Activated CD4-positive, alpha-beta T cell treated with anti-CD3 and anti-CD28 coated beads, Interleukin-2, amount 50 U/mL, for 1 hour (primary cell): ENCODE measurements at regions not wholly inside any gene's neighbourhood (a gene's known extent, or its start where the extent isn't known, plus 50 kb on each side); places are given as distances from the start of the nearest gene placed in this dataset.
"Not testable (repeated sequence)": the region's sequence is repeated elsewhere in the genome, so short reads cannot be mapped to it uniquely, and the experiment has no call there.

Source experiments
- DNase-seq: peaks from one replicate; pipeline ENCODE4 v3.0.0-alpha.2; 2020

DNA sequence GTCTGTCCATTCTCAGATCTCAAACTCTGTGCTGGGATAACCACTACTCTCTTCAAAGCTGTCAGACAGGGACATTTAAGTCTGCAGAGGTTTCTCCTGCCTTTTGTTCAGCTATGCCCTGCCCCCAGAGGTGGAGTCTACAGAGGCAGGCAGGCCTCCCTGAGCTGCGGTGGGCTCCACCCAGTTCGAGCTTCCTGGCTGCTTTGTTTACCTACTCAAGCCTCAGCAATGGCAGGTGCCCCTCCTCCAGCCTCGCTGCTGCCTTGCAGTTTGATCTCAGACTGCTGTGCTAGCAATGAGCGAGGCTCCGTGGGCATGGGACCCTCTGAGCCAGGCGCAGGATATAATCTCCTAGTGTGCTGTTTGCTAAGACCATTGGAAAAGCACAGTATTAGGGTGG lies 53.1 kb upstream of the HUNK start:
- not testable (repeated sequence) for DNase-seq

DNA sequence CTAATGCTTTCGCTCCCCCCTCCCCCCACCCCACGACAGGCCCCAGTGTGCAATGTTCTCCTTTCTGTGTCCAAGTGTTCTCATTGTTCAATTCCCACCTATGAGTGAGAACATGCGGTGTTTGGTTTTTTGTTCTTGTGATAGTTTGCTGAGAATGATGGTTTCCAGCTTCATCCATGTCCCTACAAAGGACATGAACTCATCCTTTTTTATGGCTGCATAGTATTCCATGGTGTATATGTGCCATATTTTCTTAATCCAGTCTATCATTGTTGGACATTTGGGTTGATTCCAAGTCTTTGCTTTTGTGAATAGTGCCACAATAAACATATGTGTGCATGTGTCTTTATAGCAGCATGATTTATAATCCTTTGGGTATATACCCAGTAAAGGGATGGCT lies 58.5 kb upstream of the HUNK start:
- DNase-seq, result not testable (repeated sequence)

DNA sequence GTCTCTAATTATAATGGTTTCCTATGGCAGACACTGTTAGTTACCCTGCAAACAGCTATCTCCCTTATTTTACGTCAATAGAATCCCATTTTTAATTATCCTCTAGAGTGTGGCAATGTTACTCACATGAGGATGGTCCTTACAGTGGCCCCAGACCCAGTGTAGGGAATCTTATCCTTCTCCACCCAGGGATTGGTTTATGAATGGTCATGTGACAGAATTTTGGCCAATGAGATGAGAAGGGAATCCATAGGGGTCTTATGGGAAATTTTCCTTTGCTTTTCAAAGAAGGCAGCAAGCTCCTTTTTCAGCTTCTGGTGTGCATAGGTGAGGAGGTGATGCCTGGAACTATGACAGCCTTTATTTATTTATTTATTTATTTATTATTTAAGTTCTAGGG lies 59.0 kb upstream of the HUNK start:
- no peak for DNase-seq

DNA sequence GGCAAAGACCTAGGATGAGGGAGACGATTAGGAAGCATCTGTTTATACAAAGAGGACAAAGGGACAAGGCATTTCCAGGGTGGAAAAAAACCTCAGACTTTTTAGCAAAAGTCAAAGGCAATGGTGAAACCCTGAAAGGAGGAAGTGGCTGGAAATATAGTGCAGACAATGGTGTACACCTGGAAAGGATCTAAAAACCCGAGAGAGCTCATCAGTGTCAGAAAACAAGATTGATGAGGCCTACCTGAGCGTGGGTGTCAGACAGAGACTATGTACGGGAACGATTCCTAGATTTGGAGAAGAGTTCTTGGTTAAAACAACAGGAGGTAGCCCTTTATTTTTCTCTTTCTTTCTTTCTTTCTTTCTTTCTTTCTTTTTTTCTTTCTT lies 68.8 kb upstream of the HUNK start:
- DNase-seq, result no peak

DNA sequence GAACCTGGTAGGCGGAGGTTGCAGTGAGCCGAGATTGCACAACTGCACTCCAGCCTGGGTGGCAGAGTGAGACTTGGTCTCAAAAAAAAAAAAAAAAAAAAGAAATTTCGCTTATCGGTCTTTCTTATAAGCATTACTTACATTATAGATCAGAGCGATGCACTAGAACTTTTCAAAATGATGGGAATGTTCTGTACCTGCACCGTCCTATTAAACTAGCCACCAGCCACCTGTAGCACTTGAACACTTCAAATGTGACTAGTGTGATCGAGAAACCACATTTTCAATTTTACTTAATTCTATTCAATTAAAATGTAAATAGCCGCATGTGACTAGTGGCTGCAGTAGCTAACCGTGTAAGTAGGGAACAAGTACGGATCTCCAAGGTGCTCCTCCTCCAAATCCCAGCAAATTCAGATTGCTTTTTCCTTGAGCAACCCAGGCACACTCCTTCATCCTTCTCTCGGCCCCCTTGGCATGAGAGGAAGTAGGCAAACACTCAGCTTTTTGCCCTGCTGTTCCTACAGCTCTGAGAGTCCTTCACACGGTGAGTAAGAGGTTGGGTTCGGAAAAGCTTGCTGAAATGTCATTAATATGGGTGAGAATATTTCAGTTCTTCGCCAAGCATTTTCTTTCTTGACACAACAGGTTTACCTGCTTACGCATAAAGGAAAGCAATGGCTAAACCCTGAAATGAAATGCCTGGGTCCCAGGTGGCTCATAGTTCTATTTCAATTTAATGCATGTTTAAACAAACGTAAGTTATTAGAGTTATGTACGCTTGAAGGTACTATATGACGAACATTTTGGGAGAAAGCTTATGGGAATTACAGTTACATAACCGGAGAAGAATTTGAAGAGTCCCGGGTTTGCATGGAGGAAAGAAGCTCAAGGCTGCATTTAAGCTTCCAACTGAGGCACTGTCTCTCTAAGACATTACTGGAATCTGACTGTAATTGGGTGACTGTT lies 69.5 kb upstream of the HUNK start:
- no peak for DNase-seq

DNA sequence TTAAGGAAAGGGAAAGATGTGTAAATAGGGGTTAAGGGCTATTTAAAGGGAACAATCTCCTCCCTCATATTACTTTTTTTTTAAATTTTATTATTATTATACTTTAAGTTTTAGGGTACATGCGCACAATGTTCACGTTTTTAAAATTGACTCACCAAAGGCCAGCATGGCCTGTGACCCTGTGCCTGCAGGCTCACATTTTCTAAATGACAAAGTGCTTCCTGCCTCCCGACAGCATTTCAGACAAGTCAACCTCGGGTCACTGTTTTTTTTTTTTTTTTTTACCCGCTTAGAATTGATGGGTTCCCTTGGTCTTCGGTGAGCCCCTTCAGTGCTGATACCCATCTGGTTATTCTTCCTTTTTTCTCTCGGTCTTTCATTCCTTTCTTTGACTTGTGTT lies 70.4 kb upstream of the SCAF4 start:
- DNase-seq, result no peak

DNA sequence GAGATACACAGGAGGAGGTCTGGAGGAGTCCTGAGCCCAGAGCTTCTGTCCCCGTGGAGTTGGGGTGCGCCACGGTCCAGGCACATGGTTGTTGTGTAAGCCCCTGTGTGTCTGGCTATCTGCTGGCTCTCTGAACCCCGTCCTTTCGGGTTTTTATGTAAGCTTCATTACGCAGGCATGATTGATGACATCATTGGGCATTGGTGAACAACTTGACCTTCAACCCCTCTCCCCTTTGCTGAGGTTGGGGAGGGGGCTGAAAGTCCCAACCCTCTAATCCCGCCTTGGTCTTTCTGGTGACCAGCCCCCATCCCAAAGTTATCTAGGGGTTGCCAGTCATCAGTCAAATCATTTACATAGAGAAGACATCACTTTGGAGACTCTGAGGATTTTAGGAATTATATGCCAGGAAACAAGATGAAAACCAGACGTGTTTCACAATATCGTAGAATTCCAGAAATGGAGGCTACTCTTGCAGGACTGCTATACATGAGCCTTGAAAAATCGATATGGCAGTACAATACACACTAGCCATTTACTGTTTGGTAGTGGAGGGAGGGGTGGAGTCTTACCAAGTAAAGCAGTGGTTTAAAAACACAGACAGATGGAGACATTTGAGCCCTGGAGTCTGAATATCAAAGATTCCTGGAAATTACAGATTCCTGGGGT lies 69.8 kb upstream of the SCAF4 start:
- no peak for DNase-seq

DNA sequence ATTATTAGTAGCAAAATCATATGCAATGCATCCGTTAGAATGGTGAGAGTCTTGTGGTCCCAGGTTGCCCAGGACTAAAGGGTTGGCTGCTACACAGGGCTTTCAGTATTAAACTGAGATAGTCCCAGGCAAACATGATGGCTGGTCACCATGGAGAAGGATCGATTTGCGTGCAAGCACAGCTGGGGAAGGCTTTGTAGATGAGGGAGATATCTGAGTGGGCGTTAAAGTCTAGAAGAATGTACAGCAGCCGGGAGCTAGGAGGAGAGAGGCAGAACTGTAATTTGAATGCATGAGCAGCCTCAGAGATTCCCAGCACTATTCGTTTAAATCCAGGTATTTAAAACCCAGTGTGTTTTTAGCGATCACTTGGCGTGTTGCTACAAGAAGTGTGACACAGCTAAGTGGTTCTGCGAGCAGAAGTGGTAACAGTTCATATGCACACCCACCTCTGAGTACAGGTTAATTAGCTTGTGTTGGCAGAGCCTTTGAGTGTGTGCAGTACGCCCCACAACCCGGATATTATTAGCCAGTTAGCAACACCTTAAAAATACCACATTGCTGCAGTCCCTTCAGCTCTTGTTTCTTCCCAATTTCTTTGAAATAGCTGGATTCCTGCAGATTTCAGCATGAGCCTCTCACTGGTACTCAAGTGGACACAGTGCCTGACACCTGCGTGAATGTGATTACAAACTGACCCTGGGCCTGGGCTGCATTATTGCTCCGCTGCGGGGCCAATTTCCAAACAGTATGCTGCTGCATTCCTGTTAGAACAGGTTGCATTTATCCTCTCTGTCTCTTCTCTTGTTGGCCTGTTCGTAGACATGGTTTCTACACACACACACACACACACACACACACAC lies 67.2 kb upstream of the SCAF4 start:
- no peak for DNase-seq

DNA sequence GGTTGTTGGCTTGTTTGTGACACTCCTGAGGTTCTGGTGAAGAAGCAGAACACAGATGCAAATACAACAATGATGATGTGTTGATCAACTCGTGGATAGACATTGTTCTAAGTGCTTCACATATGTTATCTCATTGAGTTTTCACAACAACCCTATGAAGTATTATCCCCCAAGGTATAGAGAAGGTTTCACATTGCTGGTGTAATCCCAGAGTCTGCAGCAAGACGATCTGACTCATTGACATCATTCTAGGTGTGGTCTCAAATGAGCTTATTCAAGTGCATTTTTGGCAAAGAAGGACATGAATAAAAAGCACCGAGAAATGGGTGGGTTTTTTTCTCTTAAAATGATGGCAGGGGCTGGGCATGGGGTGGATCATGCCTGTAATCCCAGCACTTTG lies 64.1 kb upstream of the SCAF4 start:
- DNase-seq, result no peak

DNA sequence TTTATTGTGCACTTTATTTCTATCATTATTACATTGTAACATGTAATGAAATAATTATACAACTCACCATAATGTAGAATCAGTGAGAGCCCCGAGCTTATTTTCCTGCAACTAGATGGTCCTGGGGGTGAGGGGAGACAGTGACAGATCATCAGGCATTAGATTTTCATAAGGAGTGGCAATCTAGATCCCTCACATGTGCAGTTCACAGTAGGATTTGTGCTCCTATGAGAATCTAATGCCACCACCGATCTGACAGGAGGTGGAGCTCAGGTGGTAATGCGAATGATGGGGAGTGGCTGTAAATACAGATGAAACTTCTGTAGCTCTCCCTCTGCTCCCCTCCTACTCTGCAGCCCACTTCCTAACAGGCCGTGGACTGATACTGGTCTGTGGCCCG lies 58.5 kb upstream of the SCAF4 start:
- DNase-seq, result not testable (repeated sequence)

DNA sequence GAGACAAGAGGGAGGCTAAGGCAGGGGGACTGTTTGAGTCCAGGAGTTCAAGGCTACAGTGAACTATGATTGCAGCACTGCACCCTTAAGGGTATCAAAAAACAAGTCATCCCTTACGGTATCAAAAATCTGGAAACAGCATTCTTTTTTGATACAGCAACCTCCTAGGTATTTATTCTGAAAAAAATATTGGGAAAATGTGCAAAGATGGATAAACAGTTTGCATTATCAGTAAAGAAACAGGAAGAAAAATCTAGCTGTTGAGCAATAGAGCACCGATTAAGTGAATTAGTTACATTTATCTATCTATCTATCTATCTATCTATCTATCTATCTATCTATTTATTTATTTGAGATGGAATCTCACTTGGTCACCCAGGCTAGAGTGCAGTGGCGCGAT lies 56.7 kb upstream of the SCAF4 start:
- DNase-seq, result no peak

DNA sequence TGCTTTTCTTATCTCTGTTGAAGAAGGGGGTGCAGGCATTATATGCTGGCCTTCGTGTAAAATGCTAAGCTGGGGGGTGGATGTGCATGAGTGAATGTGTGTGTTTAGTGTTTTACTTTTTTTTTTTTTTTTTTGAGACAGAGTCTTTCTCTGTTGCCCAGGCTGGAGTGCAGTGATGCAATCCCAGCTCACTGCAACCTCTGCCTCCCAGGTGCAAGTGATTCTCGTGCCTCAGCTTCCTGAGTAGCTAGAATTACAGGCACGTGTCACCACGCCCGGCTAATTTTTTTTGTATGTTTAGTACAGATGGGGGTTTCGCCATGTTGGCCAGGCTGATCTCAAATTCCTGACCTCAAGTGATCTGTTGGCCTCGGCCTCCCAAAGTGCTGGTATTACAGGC lies 55.8 kb upstream of the SCAF4 start:
- DNase-seq, result not testable (repeated sequence)

DNA sequence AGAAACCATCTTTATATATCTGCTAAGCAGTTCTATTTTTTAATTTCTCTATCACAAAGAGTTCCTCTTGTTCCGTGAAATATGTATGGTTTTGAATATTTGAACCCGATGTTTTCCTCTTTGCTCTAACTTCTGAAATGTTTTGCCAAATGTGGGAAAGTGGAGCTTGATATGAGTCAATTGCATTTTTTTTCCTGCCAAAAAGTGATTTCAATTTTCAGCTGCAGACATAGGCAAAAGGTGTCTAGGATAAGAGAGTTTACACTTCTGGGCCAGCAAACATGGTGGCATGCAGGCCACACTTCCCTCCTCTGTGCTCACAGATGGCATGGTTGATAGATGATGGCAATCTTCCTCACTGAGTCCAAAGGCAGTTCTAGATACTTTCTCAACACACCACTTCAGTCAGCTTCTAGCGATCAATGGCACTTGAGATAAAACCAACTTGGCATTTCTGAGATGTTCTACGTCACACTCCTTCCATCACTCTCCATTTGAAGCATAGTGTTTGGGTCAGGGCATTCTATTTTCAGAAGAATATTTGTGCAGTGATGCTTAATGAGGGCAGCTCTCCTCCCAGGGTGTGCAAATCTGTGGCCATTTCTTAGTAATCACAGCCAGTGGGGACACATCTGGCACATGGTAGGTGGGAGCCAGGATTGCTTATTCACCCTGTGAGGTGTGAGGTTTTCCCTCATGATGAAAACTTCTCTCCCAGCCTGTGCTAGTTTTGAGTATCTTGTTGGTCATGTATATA lies 54.4 kb upstream of the SCAF4 start:
- no peak for DNase-seq

DNA sequence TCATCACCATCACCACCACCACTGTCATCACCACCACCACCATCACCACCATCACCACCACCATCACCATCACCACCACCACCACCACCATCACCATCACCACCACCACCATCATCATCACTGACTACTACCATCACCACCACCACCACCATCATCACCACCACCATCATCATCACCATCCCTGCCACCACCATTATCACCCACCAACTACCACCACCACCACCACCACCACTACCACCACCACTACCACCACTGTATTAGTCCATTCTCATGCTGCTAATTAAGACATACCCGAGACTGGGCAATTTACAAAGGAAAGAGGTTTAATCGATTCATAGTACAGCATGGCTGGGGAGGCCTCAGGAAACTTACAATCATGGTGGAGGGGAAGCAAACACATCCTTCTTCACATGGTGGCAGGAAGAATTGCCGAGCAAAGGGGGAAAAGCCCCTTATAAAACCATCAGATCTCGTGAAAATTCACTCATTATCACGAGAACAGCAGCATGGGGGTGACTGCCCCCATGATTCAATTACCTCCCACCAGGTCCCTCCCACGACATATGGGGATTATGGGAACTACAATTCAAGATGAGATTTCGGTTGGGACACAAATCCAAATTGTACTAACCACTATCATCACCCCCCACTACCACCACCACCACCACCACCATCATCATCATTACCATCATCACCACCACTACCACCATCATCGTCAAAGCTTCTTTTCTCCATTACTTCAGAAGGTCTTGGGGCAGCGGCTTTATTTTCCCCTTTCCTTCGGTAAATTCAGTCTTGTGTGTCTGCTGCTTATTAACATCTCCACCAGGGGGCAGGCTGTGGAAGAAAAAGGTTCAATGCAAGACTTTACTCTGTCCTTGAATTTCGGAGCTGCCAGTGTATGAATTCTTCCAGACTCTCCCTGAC lies 53.6 kb upstream of the SCAF4 start:
- DNase-seq, result peak; percentile 40

DNA sequence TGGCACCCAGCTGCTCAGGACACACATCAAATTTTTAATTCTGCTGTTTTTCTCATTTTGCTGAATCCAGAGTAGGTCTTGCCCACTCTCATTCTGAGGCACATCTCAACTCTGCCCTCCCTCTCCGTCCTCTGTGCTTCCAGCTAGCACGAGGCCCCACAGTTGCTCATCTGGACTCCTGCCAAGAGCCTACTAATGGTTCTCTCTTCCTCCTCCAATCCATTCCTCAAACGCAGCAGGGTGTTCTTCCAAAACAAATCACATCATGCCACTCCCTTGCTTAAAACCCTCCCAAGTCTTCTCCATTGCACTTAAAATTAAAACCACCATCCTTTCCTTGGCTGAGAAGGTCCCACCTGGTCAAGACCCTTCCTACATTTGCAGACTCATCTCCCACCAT lies 49.8 kb upstream of the SCAF4 start:
- no peak for DNase-seq
